GM21825 (cell line): ENCODE measurements at regions not wholly inside any gene's neighbourhood (a gene's known extent, or its start where the extent isn't known, plus 50 kb on each side); places are given as distances from the start of the nearest gene placed in this dataset.

Source experiments
- ATAC-seq: cut with Tn5 transposase; IDR thresholded peaks from one replicate; pipeline ENCODE4 v1.9.1; 2021; ENCODE audit warnings: mild to moderate bottlenecking, moderate library complexity; ENCODE audit not compliant: unreplicated experiment

- ATAC-seq, result no peak
Observed at GRCh38 chr2:55973673-55974072, 50.1 kb upstream of the EFEMP1 start.

- ATAC-seq, result no peak
Observed at GRCh38 chr2:55976681-55977080, 53.1 kb upstream of the EFEMP1 start.

GRCh38 chr2:55985406-55985805 lies 61.8 kb upstream of the EFEMP1 start:
- ATAC-seq, result peak; percentile 94

GRCh38 chr2:55986001-55986400 lies 62.4 kb upstream of the EFEMP1 start:
- ATAC-seq, result no peak

GRCh38 chr2:55986700-55987440 lies 63.3 kb upstream of the EFEMP1 start:
- ATAC-seq, result no peak

GRCh38 chr2:55989405-55989804 lies 65.8 kb upstream of the EFEMP1 start:
- no peak for ATAC-seq

GRCh38 chr2:55992455-55992854 lies 68.9 kb upstream of the EFEMP1 start:
- no peak for ATAC-seq

GRCh38 chr2:55993685-55994084 lies 70.1 kb upstream of the EFEMP1 start:
- no peak for ATAC-seq

- no peak for ATAC-seq
Observed at GRCh38 chr2:55995211-55995610, 71.6 kb upstream of the EFEMP1 start.

GRCh38 chr2:55995902-55996301 lies 72.3 kb upstream of the EFEMP1 start:
- no peak for ATAC-seq

- no peak for ATAC-seq
Observed at GRCh38 chr2:55999231-55999630, 75.6 kb upstream of the EFEMP1 start.

- ATAC-seq, result no peak
Observed at GRCh38 chr2:55999790-56000189, 76.2 kb upstream of the EFEMP1 start.

- ATAC-seq, result no peak
Observed at GRCh38 chr2:56001947-56002346, 78.4 kb upstream of the EFEMP1 start.

- ATAC-seq, result no peak
Observed at GRCh38 chr2:56008661-56009431, 85.3 kb upstream of the EFEMP1 start.

GRCh38 chr2:56009758-56010458 lies 86.3 kb upstream of the EFEMP1 start:
- ATAC-seq, result no peak

- ATAC-seq, result no peak
Observed at GRCh38 chr2:56011624-56012023, 88.0 kb upstream of the EFEMP1 start.

- no peak for ATAC-seq
Observed at GRCh38 chr2:56012221-56012765, 88.7 kb upstream of the EFEMP1 start.

GRCh38 chr2:56013475-56013874 lies 89.9 kb upstream of the EFEMP1 start:
- no peak for ATAC-seq

- ATAC-seq, result no peak
Observed at GRCh38 chr2:56014046-56014730, 90.6 kb upstream of the EFEMP1 start.

GRCh38 chr2:56015711-56016115 lies 92.1 kb upstream of the EFEMP1 start:
- ATAC-seq, result no peak

- no peak for ATAC-seq
Observed at GRCh38 chr2:56017784-56018183, 94.2 kb upstream of the EFEMP1 start.
